Mononuclear cell (primary cell): ENCODE measurements at regions not wholly inside any gene's neighbourhood (a gene's known extent, or its start where the extent isn't known, plus 50 kb on each side); places are given as distances from the start of the nearest gene placed in this dataset.

Source experiments
- H3K27me3 ChIP-seq: 2 replicates; pipeline ENCODE4 v1.6.0; 2011; ENCODE audit warnings: low read length, control low read depth; ENCODE audit not compliant: insufficient read depth
- H3K4me1 ChIP-seq: 2 replicates; pipeline ENCODE4 v1.5.1; 2011; ENCODE audit warnings: mild to moderate bottlenecking, low read length, control low read depth; ENCODE audit not compliant: insufficient read depth
- H3K4me3 ChIP-seq: 2 replicates; pipeline ENCODE4 v1.5.1; 2011; ENCODE audit warnings: mild to moderate bottlenecking, low read length, moderate library complexity
- H3K9me3 ChIP-seq: 2 replicates; pipeline ENCODE4 v1.5.1; 2011; ENCODE audit warnings: low read depth, mild to moderate bottlenecking, control low read depth, low read length

- no peak overlapping the region for H3K4me3 ChIP-seq
- H3K4me1 ChIP-seq, result peaks cover 31% of the 10 kb centered on the region
- H3K9me3 ChIP-seq, result no peaks in the 10 kb centered on the region
- no peaks in the 10 kb centered on the region for H3K27me3 ChIP-seq
Measured at GRCh38 chr5:54656261-54656728, 138.7 kb downstream of the SNX18 start.

DNA sequence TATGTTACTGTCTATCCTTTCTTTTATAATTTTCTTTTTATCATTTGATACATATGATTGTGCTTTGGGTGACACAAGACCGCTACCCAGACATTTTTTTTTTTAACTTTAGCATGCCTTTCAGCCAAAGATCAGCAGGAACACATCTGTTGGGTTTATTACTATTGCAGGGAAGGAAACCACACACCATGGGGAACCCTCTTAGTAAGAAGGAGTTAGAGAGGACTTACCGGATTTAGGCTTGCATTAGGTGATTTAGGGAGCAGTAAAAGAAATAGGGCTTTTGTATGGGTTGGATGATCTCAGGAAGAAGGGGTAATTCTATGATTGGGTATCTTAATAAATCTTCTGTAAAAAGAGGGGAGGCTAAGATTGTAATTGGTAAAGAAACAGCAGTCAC lies 138.2 kb downstream of the SNX18 start:
- Histone ChIP-seq H3K27me3 (no peaks in the 10 kb centered on the region), H3K4me3 (no peak overlapping the region), H3K9me3 (no peaks in the 10 kb centered on the region), H3K4me1 (peaks cover 32% of the 10 kb centered on the region)

DNA sequence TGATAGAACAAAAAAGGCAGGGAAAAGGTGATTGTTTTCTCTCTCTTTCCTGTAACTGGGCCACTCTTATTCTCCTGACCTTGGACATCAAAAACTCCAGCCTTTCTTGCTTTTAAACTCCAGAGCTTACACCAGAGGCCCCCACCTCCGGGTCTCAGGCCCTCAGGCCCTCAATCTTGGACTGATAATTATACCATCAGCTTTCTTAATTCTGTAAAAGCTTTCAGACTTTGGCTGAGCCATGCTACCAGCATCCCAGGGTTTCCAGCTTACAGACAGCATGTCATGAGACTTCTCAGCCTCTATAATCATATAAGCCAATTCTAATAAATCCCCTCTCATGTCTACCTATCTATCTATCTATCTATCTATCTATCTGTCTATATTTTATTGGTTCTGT lies 137.7 kb downstream of the SNX18 start:
- Histone ChIP-seq H3K4me1 (peaks cover 32% of the 10 kb centered on the region), H3K9me3 (no peaks in the 10 kb centered on the region), H3K4me3 (no peak overlapping the region), H3K27me3 (no peaks in the 10 kb centered on the region)

- H3K27me3 ChIP-seq, result no peaks in the 10 kb centered on the region
- no peak overlapping the region for H3K4me3 ChIP-seq
- peaks cover 32% of the 10 kb centered on the region for H3K4me1 ChIP-seq
- no peaks in the 10 kb centered on the region for H3K9me3 ChIP-seq
Measured at GRCh38 chr5:54653956-54654614, 136.5 kb downstream of the SNX18 start.

- Histone ChIP-seq H3K4me1 (peaks cover 46% of the 10 kb centered on the region), H3K27me3 (no peaks in the 10 kb centered on the region), H3K4me3 (no peak overlapping the region), H3K9me3 (no peaks in the 10 kb centered on the region)
Measured at GRCh38 chr5:54651482-54652076, 134.0 kb downstream of the SNX18 start.

DNA sequence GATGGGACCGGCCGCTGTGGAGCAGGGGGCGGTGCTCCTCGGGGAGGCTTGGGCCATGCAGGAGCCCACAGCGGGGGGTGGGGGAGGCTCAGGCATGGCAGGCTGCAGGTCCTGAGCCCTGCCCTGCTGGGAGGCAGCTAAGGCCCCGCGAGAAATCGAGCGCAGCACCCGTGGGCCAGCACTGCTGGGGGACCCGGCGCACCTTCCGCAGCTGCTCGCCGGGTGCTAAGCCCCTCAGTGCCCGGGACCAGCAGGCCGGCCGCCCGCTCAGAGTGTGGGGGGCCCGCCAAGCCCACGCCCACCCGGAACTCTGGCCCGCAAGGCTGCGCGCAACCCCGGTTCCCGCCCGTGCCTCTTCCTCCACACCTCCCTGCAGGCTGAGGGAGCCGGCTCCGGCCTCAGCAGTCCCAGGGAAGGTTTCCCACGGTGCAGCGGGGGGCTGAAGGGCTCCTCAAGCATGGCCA lies 131.5 kb downstream of the SNX18 start:
- Histone ChIP-seq H3K4me1 (peaks cover 60% of the 10 kb centered on the region), H3K9me3 (no peaks in the 10 kb centered on the region)

GRCh38 chr5:54646356-54647101 lies 129.0 kb downstream of the SNX18 start:
- Histone ChIP-seq H3K4me3 (no peak overlapping the region), H3K9me3 (no peaks in the 10 kb centered on the region), H3K4me1 (peaks cover 54% of the 10 kb centered on the region), H3K27me3 (no peaks in the 10 kb centered on the region)

More for the DNA sequence above, 131.5 kb downstream of the SNX18 start:
- Histone ChIP-seq H3K27me3 (no peaks in the 10 kb centered on the region), H3K4me3 (no peak overlapping the region)

DNA sequence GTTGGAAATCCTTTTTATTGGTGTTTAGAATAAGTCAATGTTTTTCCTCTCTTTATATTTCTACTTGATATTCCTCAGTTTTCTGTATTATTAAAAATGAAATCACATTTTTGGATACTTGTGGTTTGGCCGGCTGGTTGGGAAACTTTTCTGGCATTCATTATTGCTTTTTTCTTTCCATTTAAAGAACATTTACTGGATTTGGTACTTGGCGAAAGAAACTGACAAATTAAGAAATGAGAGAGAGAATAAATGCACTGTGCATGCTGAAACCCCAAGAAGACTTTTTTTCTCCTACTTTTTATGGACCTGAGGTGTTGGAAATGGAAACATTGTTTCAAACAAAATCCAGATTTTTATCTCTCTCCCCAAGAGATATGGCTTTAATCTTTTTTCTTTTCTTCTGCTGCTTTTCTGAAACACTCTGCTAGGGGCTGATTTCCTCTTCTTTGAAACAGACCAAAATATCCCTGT lies 128.4 kb downstream of the SNX18 start:
- no peak overlapping the region for H3K4me3 ChIP-seq
- peaks cover 50% of the 10 kb centered on the region for H3K4me1 ChIP-seq
- no peaks in the 10 kb centered on the region for H3K9me3 ChIP-seq
- no peaks in the 10 kb centered on the region for H3K27me3 ChIP-seq

- Histone ChIP-seq H3K4me3 (no peak overlapping the region), H3K4me1 (peaks cover 50% of the 10 kb centered on the region), H3K9me3 (no peaks in the 10 kb centered on the region), H3K27me3 (no peaks in the 10 kb centered on the region)
Measured at GRCh38 chr5:54644226-54644625, 126.7 kb downstream of the SNX18 start.

DNA sequence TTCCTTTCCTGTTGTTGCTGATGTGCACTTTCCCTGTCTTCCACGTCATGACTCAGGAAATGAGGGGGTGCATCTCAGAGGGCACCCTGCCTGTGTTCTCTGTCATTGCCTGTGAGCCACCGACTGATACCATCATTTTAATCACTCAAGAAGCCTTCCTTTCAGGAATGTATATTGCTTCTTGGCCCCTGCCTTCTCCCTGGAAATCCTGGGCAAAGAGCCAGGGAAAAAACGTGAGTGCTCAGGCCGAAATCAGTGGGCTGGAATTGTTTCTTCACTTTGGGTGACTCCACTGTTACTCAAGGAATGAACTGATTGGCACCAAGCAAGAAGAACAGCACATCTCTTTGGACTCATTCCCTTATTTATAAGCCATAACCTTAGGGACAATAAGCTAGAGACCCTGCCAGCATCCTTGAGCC lies 126.1 kb downstream of the SNX18 start:
- no peaks in the 10 kb centered on the region for H3K27me3 ChIP-seq
- H3K4me1 ChIP-seq, result peaks cover 51% of the 10 kb centered on the region
- no peaks in the 10 kb centered on the region for H3K9me3 ChIP-seq
- no peak overlapping the region for H3K4me3 ChIP-seq

GRCh38 chr5:54639621-54640020 lies 122.1 kb downstream of the SNX18 start:
- Histone ChIP-seq H3K4me3 (no peak overlapping the region), H3K9me3 (no peaks in the 10 kb centered on the region), H3K27me3 (no peaks in the 10 kb centered on the region)

GRCh38 chr5:54638106-54638505 lies 120.5 kb downstream of the SNX18 start:
- peaks cover 10% of the 10 kb centered on the region for H3K4me1 ChIP-seq
- H3K4me3 ChIP-seq, result no peak overlapping the region
- no peaks in the 10 kb centered on the region for H3K27me3 ChIP-seq
- H3K9me3 ChIP-seq, result no peaks in the 10 kb centered on the region

More at GRCh38 chr5:54639621-54640020, 122.1 kb downstream of the SNX18 start:
- H3K4me1 ChIP-seq, result peaks cover 22% of the 10 kb centered on the region

GRCh38 chr5:54637654-54638053 lies 120.1 kb downstream of the SNX18 start:
- Histone ChIP-seq H3K4me1 (peaks cover 10% of the 10 kb centered on the region), H3K27me3 (no peaks in the 10 kb centered on the region), H3K4me3 (no peak overlapping the region), H3K9me3 (no peaks in the 10 kb centered on the region)

DNA sequence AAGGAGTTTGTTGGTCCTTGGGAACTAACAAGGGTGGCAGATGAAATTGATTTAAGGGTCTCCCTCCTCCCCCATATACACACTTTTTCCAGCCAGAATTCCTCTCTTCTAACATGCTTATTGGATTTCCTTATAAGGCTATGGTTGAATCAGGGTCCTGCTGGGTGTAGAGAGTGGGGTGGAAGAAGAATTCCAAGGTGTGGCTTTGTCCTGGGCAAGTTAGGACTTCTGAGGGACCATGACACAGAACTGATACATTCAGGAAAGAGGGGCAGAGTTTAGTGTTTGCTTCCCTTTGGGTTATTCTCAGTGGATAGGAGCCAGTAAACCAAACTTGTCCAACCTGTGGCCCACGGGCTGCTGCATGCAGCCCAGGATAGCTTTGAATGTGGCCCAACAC lies 116.5 kb downstream of the SNX18 start:
- Histone ChIP-seq H3K9me3 (no peaks in the 10 kb centered on the region), H3K27me3 (no peaks in the 10 kb centered on the region), H3K4me3 (no peak overlapping the region)

GRCh38 chr5:54632131-54632701 lies 114.7 kb downstream of the SNX18 start:
- H3K27me3 ChIP-seq, result no peaks in the 10 kb centered on the region
- no peaks in the 10 kb centered on the region for H3K9me3 ChIP-seq
- no peak overlapping the region for H3K4me3 ChIP-seq
- no peaks in the 10 kb centered on the region for H3K4me1 ChIP-seq

More for the DNA sequence above, 116.5 kb downstream of the SNX18 start:
- peaks cover 10% of the 10 kb centered on the region for H3K4me1 ChIP-seq
